ENCODE measurements at regions not wholly inside any gene's neighbourhood (a gene's known extent, or its start where the extent isn't known, plus 50 kb on each side); places are given as distances from the start of the nearest gene placed in this dataset.

- TF ChIP-seq CTCF (IDR thresholded peaks at IDR 0.05; ENCODE audit: low read length) (no peak), EZH2 (optimal IDR thresholded peaks at IDR 0.05; ENCODE audit: low read depth, low read length) (no peak)
Measured at GRCh38 chr4:138958519-138958918, 57.1 kb upstream of the NOCT start.
